WERI-Rb-1 (cell line): ENCODE measurements at regions not wholly inside any gene's neighbourhood (a gene's known extent, or its start where the extent isn't known, plus 50 kb on each side); places are given as distances from the start of the nearest gene placed in this dataset.

Experiments
- DNase-seq: peaks from one replicate; pipeline ENCODE4 v3.0.0-alpha.2; 2020
- H3K27ac ChIP-seq: fragments of 250-450 bp; sonication (Bioruptor Pico); 2 replicates; pipeline ENCODE4 v1.5.1; 2020; ENCODE audit warnings: mild to moderate bottlenecking, moderate library complexity
- H3K27me3 ChIP-seq: fragments of 250-450 bp; sonication (Bioruptor Pico); 2 replicates; pipeline ENCODE4 v1.5.1; 2021; ENCODE audit warnings: mild to moderate bottlenecking, low read depth, moderate library complexity; ENCODE audit not compliant: insufficient read depth, severe bottlenecking
- H3K36me3 ChIP-seq: fragments of 250-450 bp; sonication (Bioruptor Pico); 2 replicates; pipeline ENCODE4 v1.5.1; 2020; ENCODE audit warnings: mild to moderate bottlenecking, moderate library complexity
- H3K4me3 ChIP-seq: 2 replicates; pipeline ENCODE4 v1.5.1; 2011; ENCODE audit warnings: low read depth, mild to moderate bottlenecking, control low read depth, low read length
- H3K9me3 ChIP-seq: fragments of 250-450 bp; sonication (Bioruptor Pico); 2 replicates; pipeline ENCODE4 v1.5.1; 2021; ENCODE audit warnings: mild to moderate bottlenecking, moderate library complexity; ENCODE audit not compliant: severe bottlenecking
- TF ChIP-seq, protein P1 (sequence below): IDR thresholded peaks from 2 replicates; pipeline ENCODE4 v1.5.1; 2011; ENCODE audit warnings: low read depth, mild to moderate bottlenecking, control low read depth, inconsistent platforms, low read length

DNA sequence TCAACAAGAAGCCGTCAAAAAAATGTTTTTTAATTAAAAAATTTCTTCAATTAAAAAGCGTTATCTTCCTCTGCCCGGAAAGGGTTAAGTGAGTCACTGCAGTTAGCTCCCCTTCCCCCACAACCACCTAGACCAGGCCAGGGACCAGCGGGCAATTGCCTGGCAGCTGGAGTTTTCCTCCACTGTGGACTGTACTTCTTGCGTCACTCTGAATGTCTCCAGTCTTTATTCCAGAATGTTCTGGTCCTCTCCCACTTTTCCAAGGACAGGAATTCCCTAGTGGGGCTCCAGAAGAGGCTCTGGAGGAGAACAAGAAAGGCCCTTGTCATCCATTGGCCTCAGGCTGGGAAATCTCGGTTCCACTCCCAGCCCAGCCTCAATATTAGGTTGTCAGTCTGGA, 114.0 kb downstream of the C9orf50 start:
- Histone ChIP-seq H3K9me3 (peaks cover 9% of the 10 kb centered on the region), H3K4me3 (no peak overlapping the region), H3K36me3 (peaks cover 9% of the 10 kb centered on the region; the same call in 1 of the 2 replicates), H3K27ac (no peak overlapping the region; the same call in 1 of the 2 replicates), H3K27me3 (no peaks in the 10 kb centered on the region)
- TF ChIP-seq, protein P1, sequence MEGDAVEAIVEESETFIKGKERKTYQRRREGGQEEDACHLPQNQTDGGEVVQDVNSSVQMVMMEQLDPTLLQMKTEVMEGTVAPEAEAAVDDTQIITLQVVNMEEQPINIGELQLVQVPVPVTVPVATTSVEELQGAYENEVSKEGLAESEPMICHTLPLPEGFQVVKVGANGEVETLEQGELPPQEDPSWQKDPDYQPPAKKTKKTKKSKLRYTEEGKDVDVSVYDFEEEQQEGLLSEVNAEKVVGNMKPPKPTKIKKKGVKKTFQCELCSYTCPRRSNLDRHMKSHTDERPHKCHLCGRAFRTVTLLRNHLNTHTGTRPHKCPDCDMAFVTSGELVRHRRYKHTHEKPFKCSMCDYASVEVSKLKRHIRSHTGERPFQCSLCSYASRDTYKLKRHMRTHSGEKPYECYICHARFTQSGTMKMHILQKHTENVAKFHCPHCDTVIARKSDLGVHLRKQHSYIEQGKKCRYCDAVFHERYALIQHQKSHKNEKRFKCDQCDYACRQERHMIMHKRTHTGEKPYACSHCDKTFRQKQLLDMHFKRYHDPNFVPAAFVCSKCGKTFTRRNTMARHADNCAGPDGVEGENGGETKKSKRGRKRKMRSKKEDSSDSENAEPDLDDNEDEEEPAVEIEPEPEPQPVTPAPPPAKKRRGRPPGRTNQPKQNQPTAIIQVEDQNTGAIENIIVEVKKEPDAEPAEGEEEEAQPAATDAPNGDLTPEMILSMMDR, result no peak
- no peak for DNase-seq

DNA sequence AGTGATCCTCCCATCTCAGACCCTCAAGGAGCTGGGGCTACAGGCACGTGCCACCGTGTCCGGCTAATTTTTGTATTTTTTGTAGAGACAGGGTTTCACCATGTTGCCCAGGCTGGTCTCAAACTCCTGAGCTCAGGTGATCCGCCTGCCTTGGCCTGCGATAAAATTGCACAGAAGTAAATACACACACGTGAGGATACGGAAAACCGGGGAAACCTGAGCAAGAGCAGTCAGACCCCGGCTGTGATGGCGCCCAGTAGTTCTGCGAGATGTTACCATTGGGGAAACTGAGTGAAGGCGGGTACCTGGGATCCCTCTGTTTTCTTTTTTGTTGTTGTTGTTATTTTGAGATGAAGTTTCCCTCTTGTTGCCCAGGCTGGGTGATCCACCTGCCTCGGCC, 114.9 kb downstream of the C9orf50 start:
- no peak for DNase-seq
- Histone ChIP-seq H3K36me3 (peaks cover 9% of the 10 kb centered on the region; the same call in 1 of the 2 replicates), H3K4me3 (no peak overlapping the region), H3K27ac (no peak overlapping the region), H3K27me3 (no peaks in the 10 kb centered on the region), H3K9me3 (peaks cover 9% of the 10 kb centered on the region)
- TF ChIP-seq, protein P1, result no peak

DNA sequence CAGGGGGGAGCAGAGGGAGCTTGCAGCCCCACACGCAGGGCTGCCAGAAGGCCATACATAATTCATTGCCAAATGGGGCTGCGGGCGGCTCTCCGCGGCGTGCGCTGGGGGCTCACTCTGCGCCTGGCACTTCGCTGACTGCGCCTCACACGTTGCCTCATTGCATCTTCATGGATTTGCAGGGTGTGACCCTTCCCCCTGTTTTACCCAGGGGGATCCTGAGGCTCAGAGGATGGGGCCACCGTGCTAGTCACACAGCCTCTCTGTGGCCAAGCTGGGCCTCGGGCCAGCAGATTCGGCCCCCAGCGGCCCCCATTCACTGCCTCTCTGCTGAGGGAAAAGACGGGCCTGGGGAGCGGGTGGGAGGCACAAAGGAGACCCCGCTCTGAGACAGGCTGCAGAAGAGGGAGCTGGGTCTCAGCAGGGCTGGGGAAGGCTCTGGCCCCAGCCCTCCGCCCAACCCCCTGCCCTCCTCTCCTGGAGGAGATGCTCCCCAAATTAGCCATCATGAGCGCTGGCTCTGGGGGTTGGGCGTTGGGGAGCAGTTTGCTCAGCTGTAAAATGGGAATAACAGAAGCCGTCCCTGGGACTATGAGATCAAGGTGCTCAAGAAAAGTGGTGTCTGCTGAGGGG, 115.5 kb downstream of the C9orf50 start:
- Histone ChIP-seq H3K27ac (no peak overlapping the region), H3K27me3 (no peaks in the 10 kb centered on the region), H3K36me3 (peaks cover 9% of the 10 kb centered on the region; the same call in 1 of the 2 replicates), H3K9me3 (peaks cover 7% of the 10 kb centered on the region), H3K4me3 (no peak overlapping the region)
- no peak for DNase-seq
- TF ChIP-seq, protein P1, result no peak

DNA sequence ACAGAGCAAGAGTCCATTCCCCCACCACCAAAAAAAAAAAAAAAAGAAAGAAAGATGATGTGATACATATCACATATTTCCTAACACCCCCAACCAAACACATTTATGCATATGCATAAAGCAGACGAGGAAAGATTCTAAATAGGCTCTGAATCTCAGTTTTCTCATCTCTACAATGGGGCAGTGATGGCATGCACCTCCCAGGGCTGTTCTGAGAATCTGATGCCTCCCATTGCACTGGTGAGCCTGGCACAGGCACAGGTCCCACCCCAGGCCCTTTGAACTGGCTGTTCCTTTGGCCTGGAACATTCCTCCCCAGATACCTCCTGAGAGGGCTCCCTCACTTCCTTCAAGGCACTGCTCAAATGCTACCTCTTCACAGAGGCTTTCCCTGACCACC, 116.5 kb downstream of the C9orf50 start:
- DNase-seq, result no peak
- Histone ChIP-seq H3K4me3 (no peak overlapping the region), H3K36me3 (peaks cover 9% of the 10 kb centered on the region; the same call in 1 of the 2 replicates), H3K27me3 (no peaks in the 10 kb centered on the region), H3K9me3 (no peaks in the 10 kb centered on the region), H3K27ac (no peak overlapping the region)
- TF ChIP-seq, protein P1, result no peak

DNA sequence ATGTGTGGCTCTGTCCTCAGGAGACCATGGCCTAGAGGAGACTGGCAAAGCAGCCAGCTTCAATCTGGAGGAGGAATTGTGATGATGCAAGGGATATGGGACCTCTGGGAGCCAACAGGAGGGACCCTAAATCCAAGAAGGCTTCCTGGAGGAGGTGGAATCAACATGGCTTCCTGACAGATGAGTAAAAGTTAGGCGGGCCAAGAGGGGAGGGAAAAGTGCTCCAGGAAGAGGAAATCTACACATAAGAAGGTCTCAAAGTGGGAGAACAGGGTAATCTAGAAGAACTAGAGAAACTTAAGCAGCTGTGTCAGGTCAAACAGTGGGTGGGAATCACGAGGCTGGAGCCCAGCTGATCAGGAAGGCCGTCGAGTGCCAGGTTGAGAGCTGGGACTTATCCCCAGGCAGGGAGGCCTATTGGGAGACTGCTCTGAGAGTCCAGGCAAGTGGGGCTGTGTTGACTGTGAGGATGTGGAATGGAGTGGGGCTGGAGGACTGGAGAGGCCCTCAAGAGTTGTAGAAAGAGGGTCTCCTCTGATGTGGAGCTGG, 119.1 kb downstream of the C9orf50 start:
- Histone ChIP-seq H3K27me3 (no peaks in the 10 kb centered on the region), H3K4me3 (no peak overlapping the region), H3K9me3 (no peaks in the 10 kb centered on the region), H3K27ac (peak overlapping the region; percentile 16), H3K36me3 (peaks cover 9% of the 10 kb centered on the region; the same call in 1 of the 2 replicates)
- no peak for DNase-seq
- TF ChIP-seq, protein P1, result no peak
